ENCODE measurements at regions not wholly inside any gene's neighbourhood (a gene's known extent, or its start where the extent isn't known, plus 50 kb on each side); places are given as distances from the start of the nearest gene placed in this dataset.

DNA sequence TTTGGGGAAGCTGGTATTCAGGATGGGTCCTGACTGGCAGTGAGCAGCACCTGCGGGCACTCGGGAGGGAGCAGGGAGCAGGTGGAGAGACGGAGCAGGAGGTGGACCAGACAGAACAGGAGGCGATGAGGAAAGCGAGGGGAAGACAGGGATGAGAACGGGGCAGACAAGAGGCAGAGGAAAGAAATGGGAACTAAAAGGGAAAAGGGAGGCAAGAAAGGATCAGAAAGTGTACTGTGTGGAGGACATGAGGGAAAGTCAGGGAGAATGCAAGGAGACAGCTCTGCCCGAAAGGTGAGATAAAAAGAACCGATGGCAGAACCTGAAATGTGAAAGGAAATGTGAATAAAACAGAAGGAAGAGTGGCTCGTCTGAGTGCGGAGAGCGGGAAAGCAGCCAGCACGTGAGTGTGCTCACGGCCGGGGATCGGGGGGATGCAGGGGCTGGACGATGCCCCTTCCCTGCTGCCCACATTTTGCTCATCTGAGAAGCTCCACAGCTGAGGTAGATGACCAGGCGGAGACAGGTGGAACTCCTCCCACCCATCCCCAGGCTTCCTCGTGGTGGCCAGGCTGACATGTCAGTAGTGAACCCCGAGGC lies 494.4 kb upstream of the B3GAT1 start:
- no peaks in the 10 kb centered on the region for H3K4me1 ChIP-seq (ENCODE audit: insufficient read depth, low read length)
- no peak overlapping the region for H3K4me3 ChIP-seq (replicated peaks in 1 of 3; ENCODE audit: insufficient read depth in 1 of 3, low read depth in 2 of 3, low read length in 3 of 3)
- in situ Hi-C loops (cut with HindIII; ENCODE audit: extremely low pct_ligation_motif_present, low pct_unique_long_range_greater_than_20kb): no loop called here
- TF ChIP-seq, protein P1, sequence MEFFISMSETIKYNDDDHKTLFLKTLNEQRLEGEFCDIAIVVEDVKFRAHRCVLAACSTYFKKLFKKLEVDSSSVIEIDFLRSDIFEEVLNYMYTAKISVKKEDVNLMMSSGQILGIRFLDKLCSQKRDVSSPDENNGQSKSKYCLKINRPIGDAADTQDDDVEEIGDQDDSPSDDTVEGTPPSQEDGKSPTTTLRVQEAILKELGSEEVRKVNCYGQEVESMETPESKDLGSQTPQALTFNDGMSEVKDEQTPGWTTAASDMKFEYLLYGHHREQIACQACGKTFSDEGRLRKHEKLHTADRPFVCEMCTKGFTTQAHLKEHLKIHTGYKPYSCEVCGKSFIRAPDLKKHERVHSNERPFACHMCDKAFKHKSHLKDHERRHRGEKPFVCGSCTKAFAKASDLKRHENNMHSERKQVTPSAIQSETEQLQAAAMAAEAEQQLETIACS (CRISPR knock-in tag; IDR thresholded peaks at IDR 0.05): no peak
- no peak for TF ChIP-seq ZNF720 (CRISPR knock-in tag; IDR thresholded peaks at IDR 0.05)
- TF ChIP-seq, protein P2, sequence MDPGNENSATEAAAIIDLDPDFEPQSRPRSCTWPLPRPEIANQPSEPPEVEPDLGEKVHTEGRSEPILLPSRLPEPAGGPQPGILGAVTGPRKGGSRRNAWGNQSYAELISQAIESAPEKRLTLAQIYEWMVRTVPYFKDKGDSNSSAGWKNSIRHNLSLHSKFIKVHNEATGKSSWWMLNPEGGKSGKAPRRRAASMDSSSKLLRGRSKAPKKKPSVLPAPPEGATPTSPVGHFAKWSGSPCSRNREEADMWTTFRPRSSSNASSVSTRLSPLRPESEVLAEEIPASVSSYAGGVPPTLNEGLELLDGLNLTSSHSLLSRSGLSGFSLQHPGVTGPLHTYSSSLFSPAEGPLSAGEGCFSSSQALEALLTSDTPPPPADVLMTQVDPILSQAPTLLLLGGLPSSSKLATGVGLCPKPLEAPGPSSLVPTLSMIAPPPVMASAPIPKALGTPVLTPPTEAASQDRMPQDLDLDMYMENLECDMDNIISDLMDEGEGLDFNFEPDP (CRISPR knock-in tag; conservative IDR thresholded peaks at IDR 0.05): no peak
- TF ChIP-seq MAZ (IDR thresholded peaks at IDR 0.05; ENCODE audit: borderline replicate concordance, low read depth, low read length): no peak
- TF ChIP-seq MAZ (CRISPR knock-in tag; IDR thresholded peaks at IDR 0.05; ENCODE audit: low read depth): no peak
- no peak for TF ChIP-seq JUNB (CRISPR knock-in tag; IDR thresholded peaks at IDR 0.05; ENCODE audit: borderline replicate concordance)
- TF ChIP-seq, protein P3, sequence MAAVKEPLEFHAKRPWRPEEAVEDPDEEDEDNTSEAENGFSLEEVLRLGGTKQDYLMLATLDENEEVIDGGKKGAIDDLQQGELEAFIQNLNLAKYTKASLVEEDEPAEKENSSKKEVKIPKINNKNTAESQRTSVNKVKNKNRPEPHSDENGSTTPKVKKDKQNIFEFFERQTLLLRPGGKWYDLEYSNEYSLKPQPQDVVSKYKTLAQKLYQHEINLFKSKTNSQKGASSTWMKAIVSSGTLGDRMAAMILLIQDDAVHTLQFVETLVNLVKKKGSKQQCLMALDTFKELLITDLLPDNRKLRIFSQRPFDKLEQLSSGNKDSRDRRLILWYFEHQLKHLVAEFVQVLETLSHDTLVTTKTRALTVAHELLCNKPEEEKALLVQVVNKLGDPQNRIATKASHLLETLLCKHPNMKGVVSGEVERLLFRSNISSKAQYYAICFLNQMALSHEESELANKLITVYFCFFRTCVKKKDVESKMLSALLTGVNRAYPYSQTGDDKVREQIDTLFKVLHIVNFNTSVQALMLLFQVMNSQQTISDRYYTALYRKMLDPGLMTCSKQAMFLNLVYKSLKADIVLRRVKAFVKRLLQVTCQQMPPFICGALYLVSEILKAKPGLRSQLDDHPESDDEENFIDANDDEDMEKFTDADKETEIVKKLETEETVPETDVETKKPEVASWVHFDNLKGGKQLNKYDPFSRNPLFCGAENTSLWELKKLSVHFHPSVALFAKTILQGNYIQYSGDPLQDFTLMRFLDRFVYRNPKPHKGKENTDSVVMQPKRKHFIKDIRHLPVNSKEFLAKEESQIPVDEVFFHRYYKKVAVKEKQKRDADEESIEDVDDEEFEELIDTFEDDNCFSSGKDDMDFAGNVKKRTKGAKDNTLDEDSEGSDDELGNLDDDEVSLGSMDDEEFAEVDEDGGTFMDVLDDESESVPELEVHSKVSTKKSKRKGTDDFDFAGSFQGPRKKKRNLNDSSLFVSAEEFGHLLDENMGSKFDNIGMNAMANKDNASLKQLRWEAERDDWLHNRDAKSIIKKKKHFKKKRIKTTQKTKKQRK (IDR thresholded peaks at IDR 0.05; ENCODE audit: low read length): no peak
- no peak for TF ChIP-seq ZNF878 (CRISPR knock-in tag; IDR thresholded peaks at IDR 0.05)
- ATAC-seq (no peak), FAIRE-seq (no peak), DNase-seq (ENCODE audit: low spot score) (no peak)
- H4K20me1 ChIP-seq (ENCODE audit: insufficient read depth, low read length): no peaks in the 10 kb centered on the region
- no peaks in the 10 kb centered on the region for H3K36me3 ChIP-seq (replicated peaks in 1 of 2; ENCODE audit: control insufficient read depth in 1 of 2, insufficient read depth in 2 of 2, low read length in 2 of 2)
- H3K4me2 ChIP-seq (ENCODE audit: low read depth, low read length): no peak overlapping the region
- H3K27me3 ChIP-seq (ENCODE audit: control insufficient read depth in 1 of 2, insufficient read depth in 2 of 2, low read length in 2 of 2): peaks cover 2 to 12% of the 10 kb centered on the region in 2 experiments; a peak in 4 of 5 replicates
- no peak overlapping the region for H3K9ac ChIP-seq (ENCODE audit: insufficient read depth, low read depth, low read length)
- H3K79me2 ChIP-seq (ENCODE audit: insufficient read depth, low read length): no peaks in the 10 kb centered on the region
- H3K27ac ChIP-seq (ENCODE audit: extremely low read length, insufficient read depth, low read length): no peak overlapping the region
- intact Hi-C loops (cut with micrococcal nuclease; ENCODE audit: unreplicated experiment): no loop called here
- CTCF ChIA-PET (ENCODE audit: low intra/inter-chr PET ratio, low total read pairs): no interaction called here
- WGBS (ENCODE audit: low lambda C conversion rate): 26% methylated on average over 15 of the region's 19 CpGs
- no peaks in the 10 kb centered on the region for H3K9me3 ChIP-seq (ENCODE audit: low read length)
- no TSS peak for BruUV-seq (replicated peaks)
- no peak overlapping the region for H2AFZ ChIP-seq (ENCODE audit: low read length)
- POLR2A ChIA-PET: no interaction called here
